ENCODE measurements at regions not wholly inside any gene's neighbourhood (a gene's known extent, or its start where the extent isn't known, plus 50 kb on each side); places are given as distances from the start of the nearest gene placed in this dataset.

DNA sequence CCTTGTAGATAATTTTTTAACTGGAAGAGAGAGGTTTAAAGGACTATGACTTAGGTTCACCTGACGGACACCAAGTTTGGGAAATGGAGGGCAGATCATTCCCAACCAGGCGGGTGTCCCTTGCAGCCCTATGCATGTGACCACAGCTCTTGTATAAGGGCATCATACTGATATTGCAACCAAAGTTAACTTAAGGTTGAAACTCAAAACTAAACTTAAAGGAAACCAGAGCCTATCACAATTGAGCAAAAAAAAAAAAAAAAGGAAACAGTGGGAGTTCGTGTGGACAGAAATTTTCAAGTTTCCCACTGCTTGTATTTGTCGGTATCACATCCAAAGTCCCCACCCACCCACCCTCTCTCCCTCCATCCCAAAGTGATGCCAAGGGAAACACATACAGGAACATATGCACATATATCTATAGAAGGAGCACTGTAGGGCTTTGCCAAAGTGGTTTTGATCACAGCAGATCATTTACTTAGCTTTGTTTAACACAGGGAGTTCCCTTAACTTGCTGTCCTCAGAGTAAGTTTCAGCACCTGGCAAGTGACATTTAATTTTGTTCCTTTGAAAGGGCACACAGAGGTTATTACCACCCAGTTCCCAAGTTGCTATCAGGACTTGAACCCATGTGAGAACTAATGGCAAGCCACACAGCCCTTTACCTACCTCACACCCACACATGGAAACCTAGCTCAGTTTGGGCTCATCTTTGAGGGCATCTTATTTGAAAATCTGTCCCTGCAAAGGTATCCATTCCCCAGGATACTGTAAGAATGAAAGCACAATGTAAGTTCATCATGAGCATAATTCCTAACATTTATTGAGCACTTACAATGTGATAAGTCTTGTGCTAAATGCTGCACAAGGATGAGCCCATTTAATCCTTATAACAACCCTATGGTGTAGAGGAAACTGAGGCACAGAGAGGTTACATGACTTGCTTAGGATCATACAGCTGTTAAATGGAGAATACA, 204.5 kb upstream of the CMC1 start:
- H3K27me3 ChIP-seq (ENCODE audit: control insufficient read depth in 3 of 3, insufficient read depth in 3 of 3, low read length in 2 of 3): no peaks in the 10 kb centered on the region
- no peak overlapping the region for H3K4me3 ChIP-seq
- no peak for TF ChIP-seq CTCF (IDR thresholded peaks at IDR 0.05; ENCODE audit: control extremely low read depth, extremely low read depth)
- DNase-seq (no peak), ATAC-seq (ENCODE audit: insufficient read depth, low FRiP score) (no peak)
- no peaks in the 10 kb centered on the region for H3K4me1 ChIP-seq (ENCODE audit: control insufficient read depth in 5 of 5, insufficient read depth in 5 of 5, low read length in 5 of 5)
- H3K27ac ChIP-seq (ENCODE audit: low read depth in 1 of 2, low read length in 1 of 2): no peak overlapping the region
- 78% methylated on average over 4 of the region's 4 CpGs for WGBS, 2 donors
- H3K36me3 ChIP-seq (ENCODE audit: control insufficient read depth in 4 of 4, insufficient read depth in 4 of 4, low read length in 4 of 4): no peaks in the 10 kb centered on the region
- peaks cover 0 to 9% (median 1%) of the 10 kb centered on the region in 4 donors for H3K9me3 ChIP-seq (ENCODE audit: control insufficient read depth in 4 of 4, insufficient read depth in 3 of 4, low read length in 3 of 4)
- H3K9ac ChIP-seq (ENCODE audit: insufficient read depth in 1 of 2, low read length in 2 of 2): no peak overlapping the region

DNA sequence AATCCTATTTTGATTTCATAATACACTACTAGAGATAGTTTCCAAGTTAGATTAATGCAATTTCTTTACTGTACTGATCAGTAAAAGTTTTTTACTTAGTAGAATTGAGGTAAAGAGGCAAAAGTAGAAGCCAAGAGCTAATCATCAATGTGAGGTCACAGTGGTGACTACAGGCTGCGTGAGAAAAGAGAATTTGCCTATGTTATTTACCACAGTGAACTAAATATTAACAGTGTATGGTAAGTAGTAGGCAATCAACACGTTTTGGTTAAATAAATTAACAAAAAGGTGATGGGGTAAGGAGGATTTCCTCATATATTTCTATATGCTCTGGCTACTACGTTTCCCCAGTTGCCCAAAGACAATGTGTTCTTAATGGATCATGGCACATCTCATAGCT, 202.2 kb upstream of the CMC1 start:
- Histone ChIP-seq H3K9me3 (ENCODE audit: control insufficient read depth in 4 of 4, insufficient read depth in 3 of 4, low read length in 3 of 4) (no peaks in the 10 kb centered on the region), H3K4me3 (no peak overlapping the region), H3K36me3 (ENCODE audit: control insufficient read depth in 4 of 4, insufficient read depth in 4 of 4, low read length in 4 of 4) (no peaks in the 10 kb centered on the region), H3K27me3 (ENCODE audit: control insufficient read depth in 3 of 3, insufficient read depth in 3 of 3, low read length in 2 of 3) (no peaks in the 10 kb centered on the region), H3K27ac (ENCODE audit: low read depth in 1 of 2, low read length in 1 of 2) (no peak overlapping the region), H3K9ac (ENCODE audit: insufficient read depth in 1 of 2, low read length in 2 of 2) (no peak overlapping the region), H3K4me1 (ENCODE audit: control insufficient read depth in 5 of 5, insufficient read depth in 5 of 5, low read length in 5 of 5) (no peaks in the 10 kb centered on the region)
- no peak for TF ChIP-seq CTCF (IDR thresholded peaks at IDR 0.05; ENCODE audit: control extremely low read depth, extremely low read depth)
- DNase-seq (no peak), ATAC-seq (ENCODE audit: insufficient read depth, low FRiP score) (no peak)
- WGBS, 2 donors: 66 to 74% methylated on average over 3 of the region's 3 CpGs

- WGBS, 2 donors: 77 to 78% methylated on average over 1 of the region's 1 CpG
- no peak overlapping the region for H3K4me3 ChIP-seq
- H3K27me3 ChIP-seq (ENCODE audit: control insufficient read depth in 3 of 3, insufficient read depth in 3 of 3, low read length in 2 of 3): no peaks in the 10 kb centered on the region
- no peak overlapping the region for H3K27ac ChIP-seq (ENCODE audit: low read depth in 1 of 2, low read length in 1 of 2)
- H3K36me3 ChIP-seq (ENCODE audit: control insufficient read depth in 4 of 4, insufficient read depth in 4 of 4, low read length in 4 of 4): no peaks in the 10 kb centered on the region
- ATAC-seq (ENCODE audit: insufficient read depth, low FRiP score) (no peak), DNase-seq (no peak)
- no peak overlapping the region for H3K9ac ChIP-seq (ENCODE audit: insufficient read depth in 1 of 2, low read length in 2 of 2)
- no peaks in the 10 kb centered on the region for H3K4me1 ChIP-seq (ENCODE audit: control insufficient read depth in 5 of 5, insufficient read depth in 5 of 5, low read length in 5 of 5)
- no peak for TF ChIP-seq CTCF (IDR thresholded peaks at IDR 0.05; ENCODE audit: control extremely low read depth, extremely low read depth)
- H3K9me3 ChIP-seq (ENCODE audit: control insufficient read depth in 4 of 4, insufficient read depth in 3 of 4, low read length in 3 of 4): no peaks in the 10 kb centered on the region
Observed at GRCh38 chr3:28039829-28040228, 201.6 kb upstream of the CMC1 start.

All from lung (tissue), 11 donors.